ENCODE measurements at regions not wholly inside any gene's neighbourhood (a gene's known extent, or its start where the extent isn't known, plus 50 kb on each side); places are given as distances from the start of the nearest gene placed in this dataset.

- DNase-seq (ENCODE audit: low read depth in 2 of 2), result no peak
These were observed 66.9 kb upstream of the PROK2 start for GRCh38 chr3:71851878-71852277.

- no peak for DNase-seq (ENCODE audit: low read depth in 2 of 2)
These were observed 65.7 kb upstream of the PROK2 start for GRCh38 chr3:71850654-71851053.

- no peak for DNase-seq (ENCODE audit: low read depth in 2 of 2)
These were observed 64.7 kb upstream of the PROK2 start for GRCh38 chr3:71849681-71850080.

- no peak for DNase-seq (ENCODE audit: low read depth in 2 of 2)
These were observed 62.8 kb upstream of the PROK2 start for GRCh38 chr3:71847794-71848193.

- DNase-seq (ENCODE audit: low read depth in 2 of 2), result no peak
These were observed 61.2 kb upstream of the PROK2 start for GRCh38 chr3:71846185-71846584.

GRCh38 chr3:71843071-71843470 lies 58.1 kb upstream of the PROK2 start:
- no peak for DNase-seq (ENCODE audit: low read depth in 2 of 2)

GRCh38 chr3:71838406-71838805 lies 53.5 kb upstream of the PROK2 start:
- no peak for DNase-seq (ENCODE audit: low read depth in 2 of 2)

Data from stimulated activated CD8-positive, alpha-beta memory T cell treated with anti-CD3 and anti-CD28 coated beads, Interleukin-2, amount 100 ng/mL, for 1 hour (primary cell).